NB4 (cell line): ENCODE measurements at regions not wholly inside any gene's neighbourhood (a gene's known extent, or its start where the extent isn't known, plus 50 kb on each side); places are given as distances from the start of the nearest gene placed in this dataset.

Source experiments
- POLR2A ChIP-seq: IDR thresholded peaks from 2 replicates; pipeline ENCODE4 v1.6.1; 2011; ENCODE audit warnings: mild to moderate bottlenecking; ENCODE audit not compliant: insufficient read length; ENCODE audit errors: extremely low read depth
- TF ChIP-seq, protein P1 (sequence below): IDR thresholded peaks from one replicate; pipeline ENCODE4 v1.5.1; 2012; ENCODE audit warnings: low read depth, low read length

DNA sequence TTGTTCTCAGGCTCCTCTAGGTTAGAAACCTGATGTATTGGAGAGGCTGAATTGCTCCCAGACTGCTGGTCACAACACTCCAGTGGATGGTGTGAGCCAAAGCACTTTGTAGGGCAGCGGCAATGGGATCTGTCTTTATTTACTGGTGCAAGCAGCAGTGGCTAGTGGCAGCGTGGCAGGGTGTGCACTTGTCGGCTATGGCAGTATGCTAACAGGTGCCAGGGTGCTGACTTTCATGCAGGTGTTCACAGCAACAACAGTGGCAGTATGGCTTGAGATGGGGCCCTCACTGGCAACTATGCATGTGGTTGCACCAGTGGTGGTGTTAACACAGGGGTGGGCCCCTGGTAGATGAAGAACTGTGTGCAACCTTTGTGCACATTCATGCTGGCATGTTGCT lies 347.8 kb downstream of the DSC3 start:
- TF ChIP-seq POLR2A = no peak
- TF ChIP-seq, protein P1, sequence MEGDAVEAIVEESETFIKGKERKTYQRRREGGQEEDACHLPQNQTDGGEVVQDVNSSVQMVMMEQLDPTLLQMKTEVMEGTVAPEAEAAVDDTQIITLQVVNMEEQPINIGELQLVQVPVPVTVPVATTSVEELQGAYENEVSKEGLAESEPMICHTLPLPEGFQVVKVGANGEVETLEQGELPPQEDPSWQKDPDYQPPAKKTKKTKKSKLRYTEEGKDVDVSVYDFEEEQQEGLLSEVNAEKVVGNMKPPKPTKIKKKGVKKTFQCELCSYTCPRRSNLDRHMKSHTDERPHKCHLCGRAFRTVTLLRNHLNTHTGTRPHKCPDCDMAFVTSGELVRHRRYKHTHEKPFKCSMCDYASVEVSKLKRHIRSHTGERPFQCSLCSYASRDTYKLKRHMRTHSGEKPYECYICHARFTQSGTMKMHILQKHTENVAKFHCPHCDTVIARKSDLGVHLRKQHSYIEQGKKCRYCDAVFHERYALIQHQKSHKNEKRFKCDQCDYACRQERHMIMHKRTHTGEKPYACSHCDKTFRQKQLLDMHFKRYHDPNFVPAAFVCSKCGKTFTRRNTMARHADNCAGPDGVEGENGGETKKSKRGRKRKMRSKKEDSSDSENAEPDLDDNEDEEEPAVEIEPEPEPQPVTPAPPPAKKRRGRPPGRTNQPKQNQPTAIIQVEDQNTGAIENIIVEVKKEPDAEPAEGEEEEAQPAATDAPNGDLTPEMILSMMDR = no peak
